Endothelial cell of umbilical vein (primary cell): ENCODE measurements at regions not wholly inside any gene's neighbourhood (a gene's known extent, or its start where the extent isn't known, plus 50 kb on each side); places are given as distances from the start of the nearest gene placed in this dataset.
A peak's percentile ranks its signal among the peaks of the same experiment; 100 is the strongest.

Experiments
- BruUV-seq: library from RNA; stranded (reverse); fragments of 400-500 nt; replicated peaks from 2 replicates; lab custom pipeline; 2021; lab: Mats Ljungman, UMichigan
- CTCF ChIA-PET: fragments of 300-600, 350-600 bp; sonication (Branson Sonifier 250); formaldehyde crosslinking; loops from one replicate; lab custom pipeline; 2021; ENCODE audit warnings: antibody characterized with exemption, inconsistent platforms; lab: Charles Lee
- POLR2A ChIA-PET: fragments of 300-600, 350-600 bp; sonication (Branson Sonifier 250); formaldehyde crosslinking; loops from one replicate; lab custom pipeline; 2021; ENCODE audit warnings: antibody characterized with exemption, inconsistent platforms; lab: Charles Lee
- DNase-seq: peaks from one replicate; pipeline ENCODE4 v3.0.0-alpha.2; 2011; ENCODE audit warnings: low read depth, low spot score
- FAIRE-seq: peaks from 2 replicates; lab custom pipeline; 2011; peaks lifted over from hg19 to GRCh38; lab: Jason Lieb, UNC
- H2AFZ ChIP-seq: 2 replicates; pipeline ENCODE4 v1.6.0; 2012; ENCODE audit warnings: low read depth, low read length, control low read depth, inconsistent platforms
- H3K27ac ChIP-seq: 2 replicates; pipeline ENCODE4 v1.5.1; 2011; ENCODE audit warnings: low read depth, mild to moderate bottlenecking, control low read depth, low read length, moderate library complexity; ENCODE audit not compliant: insufficient read depth
- H3K27me3 ChIP-seq, 2 experiments: 2 replicates each; pipeline versions ENCODE4 v1.6.0 to v1.6.1; 2011; ENCODE audit warnings: low read length in 2 of 2, mixed read lengths in 1 of 2; ENCODE audit not compliant: control insufficient read depth in 2 of 2, insufficient read depth in 2 of 2
- H3K36me3 ChIP-seq, 2 experiments: 2 replicates in 1 of 2; 3 replicates in 1 of 2; pipeline ENCODE4 v1.5.1; 2011; ENCODE audit warnings: low read length in 2 of 2, mild to moderate bottlenecking in 1 of 2, moderate library complexity in 1 of 2; ENCODE audit not compliant: control insufficient read depth in 2 of 2, insufficient read depth in 2 of 2; ENCODE audit errors: extremely low read depth in 1 of 2
- H3K4me1 ChIP-seq: 3 replicates; pipeline ENCODE4 v1.5.1; 2011; ENCODE audit warnings: mild to moderate bottlenecking, low read length; ENCODE audit not compliant: control insufficient read depth, insufficient read depth; ENCODE audit errors: extremely low read depth
- H3K4me2 ChIP-seq: 2 replicates; pipeline ENCODE4 v1.6.1; 2011; ENCODE audit warnings: low read length, control low read depth, mixed read lengths; ENCODE audit not compliant: insufficient read depth
- H3K4me3 ChIP-seq, 3 experiments: fragments of 200-600 bp in 1 of 3; sonication (generic), shearing (Covaris generic) in 1 of 3; replicated peaks in 1 of 3; 2 replicates each; pipeline ENCODE4 v1.5.1; 2011 to 2016; ENCODE audit warnings: control low read depth in 3 of 3, low read length in 3 of 3, mild to moderate bottlenecking in 2 of 3, inconsistent platforms in 1 of 3, low read depth in 1 of 3, moderate library complexity in 1 of 3; ENCODE audit not compliant: insufficient read depth in 1 of 3
- H3K79me2 ChIP-seq: 2 replicates; pipeline ENCODE4 v1.6.0; 2012; ENCODE audit warnings: low read length, inconsistent platforms; ENCODE audit not compliant: control insufficient read depth, insufficient read depth
- H3K9ac ChIP-seq: replicated peaks from 2 replicates; pipeline ENCODE3; 2011; ENCODE audit warnings: low read length, control low read depth; ENCODE audit not compliant: insufficient read depth; ENCODE audit errors: extremely low read depth
- H3K9me1 ChIP-seq: replicated peaks from 3 replicates; pipeline ENCODE4 v1.6.0; 2011; ENCODE audit warnings: mild to moderate bottlenecking, low read length; ENCODE audit not compliant: control insufficient read depth, insufficient read depth; ENCODE audit errors: extremely low read depth
- H3K9me3 ChIP-seq: replicated peaks from 2 replicates; pipeline ENCODE4 v1.5.1; 2012; ENCODE audit warnings: low read length, inconsistent platforms; ENCODE audit not compliant: control insufficient read depth, insufficient read depth
- H4K20me1 ChIP-seq: replicated peaks from 2 replicates; pipeline ENCODE3; 2011; ENCODE audit warnings: mild to moderate bottlenecking, low read length; ENCODE audit not compliant: control insufficient read depth, insufficient read depth; ENCODE audit errors: extremely low read depth
- EZH2 ChIP-seq: IDR thresholded peaks from 2 replicates; pipeline ENCODE4 v1.6.1; 2012; ENCODE audit warnings: borderline replicate concordance, low read depth, mild to moderate bottlenecking, moderate library complexity, low read length, inconsistent platforms; ENCODE audit not compliant: severe bottlenecking
- FOS ChIP-seq: IDR thresholded peaks from 2 replicates; pipeline ENCODE4 v1.6.1; 2011; ENCODE audit warnings: mild to moderate bottlenecking, low read length, moderate library complexity, borderline replicate concordance; ENCODE audit not compliant: insufficient read depth
- GATA2 ChIP-seq: IDR thresholded peaks from 2 replicates; pipeline ENCODE4 v1.7.0; 2011; ENCODE audit warnings: low read depth, mild to moderate bottlenecking, moderate library complexity, mixed read lengths, low read length; ENCODE audit not compliant: insufficient read length, insufficient read depth
- MAX ChIP-seq: IDR thresholded peaks from 2 replicates; pipeline ENCODE4 v1.6.1; 2011; ENCODE audit not compliant: insufficient read depth, insufficient read length
- POLR2A ChIP-seq: IDR thresholded peaks from 2 replicates; pipeline ENCODE4 v1.6.1; 2012; ENCODE audit warnings: low read depth, mild to moderate bottlenecking, control low read depth, low read length
- POLR2AphosphoS5 ChIP-seq: IDR thresholded peaks from 2 replicates; pipeline ENCODE4 v1.6.1; 2012; ENCODE audit warnings: low read depth, mild to moderate bottlenecking, control low read depth, low read length, moderate library complexity; ENCODE audit not compliant: insufficient read depth
- dilution Hi-C: fragments of 300-500 bp; cut with MboI; formaldehyde crosslinking; loops from one replicate; pipeline ENCODE4 v1.15.0; 2019; ENCODE audit warnings: low sequenced_read_pairs; ENCODE audit not compliant: extremely low pct_ligation_motif_present
- intact Hi-C: fragments of 100-400 bp; cut with micrococcal nuclease; formaldehyde crosslinking; loops from one replicate; pipeline ENCODE4 v1.10.0; 2022

DNA sequence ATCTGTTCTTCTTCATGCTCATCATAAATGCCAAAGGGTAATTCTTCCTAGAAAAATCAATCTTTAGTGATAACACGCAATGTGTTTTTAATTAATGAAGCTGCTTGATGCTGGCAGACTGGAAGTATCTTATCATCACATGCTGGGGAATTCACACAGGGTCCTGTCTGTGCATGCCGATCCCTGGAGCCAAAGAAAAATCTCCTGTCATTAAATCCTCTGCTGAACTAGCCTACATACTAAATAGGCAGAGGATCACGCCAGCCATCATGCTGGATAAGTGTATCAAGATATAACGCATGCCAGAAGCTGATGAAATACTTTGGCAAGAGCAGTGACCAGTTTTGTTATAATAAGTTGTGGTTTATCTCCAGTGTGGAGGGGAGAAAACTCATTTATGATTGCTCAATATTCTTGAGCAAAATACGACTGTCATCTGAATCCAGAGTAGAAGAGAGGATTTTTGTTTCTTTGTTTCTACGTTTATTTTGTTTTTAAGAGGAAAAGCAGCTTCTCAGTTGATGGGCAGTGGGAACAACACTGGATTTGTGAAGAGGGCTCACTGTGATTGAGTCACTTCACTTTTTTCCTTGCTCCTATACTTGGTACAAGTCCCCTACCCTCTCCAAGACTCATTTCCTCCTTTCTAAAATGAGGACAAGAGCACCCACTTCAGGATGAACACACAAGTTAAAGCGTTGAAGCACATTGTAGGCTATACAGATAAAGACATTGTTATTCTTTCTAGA, 649.1 kb downstream of the TNS3 start:
- dilution Hi-C loops (no loop called here), intact Hi-C loops (loop anchor here (1.0 to 5.0 kb wide), 2 partner anchors 157 to 171 kb away; no protein-coding TSS in a partner anchor)
- Histone ChIP-seq H3K9me1 (no peaks in the 10 kb centered on the region), H3K36me3 (no peaks in the 10 kb centered on the region), H2AFZ (no peak overlapping the region), H3K27ac (no peak overlapping the region), H3K4me1 (peaks cover 8% of the 10 kb centered on the region), H3K9me3 (no peaks in the 10 kb centered on the region), H4K20me1 (no peaks in the 10 kb centered on the region), H3K4me3 (no peak overlapping the region), H3K4me2 (no peak overlapping the region), H3K79me2 (no peaks in the 10 kb centered on the region), H3K27me3 (no peaks in the 10 kb centered on the region), H3K9ac (no peak overlapping the region)
- peak; percentile 34 for DNase-seq
- BruUV-seq, result no TSS peak
- ChIA-PET POLR2A (no interaction called here), CTCF (interaction anchor here (1.0 to 1.9 kb wide), 5 partner anchors 11 to 156 kb away, joined by 3 to 5 read pairs (median 3); no protein-coding TSS in a partner anchor)
- FAIRE-seq, result no peak
- no peak for TF ChIP-seq EZH2
- TF ChIP-seq POLR2AphosphoS5, result no peak
- no peak for TF ChIP-seq GATA2
- TF ChIP-seq POLR2A, result no peak

DNA sequence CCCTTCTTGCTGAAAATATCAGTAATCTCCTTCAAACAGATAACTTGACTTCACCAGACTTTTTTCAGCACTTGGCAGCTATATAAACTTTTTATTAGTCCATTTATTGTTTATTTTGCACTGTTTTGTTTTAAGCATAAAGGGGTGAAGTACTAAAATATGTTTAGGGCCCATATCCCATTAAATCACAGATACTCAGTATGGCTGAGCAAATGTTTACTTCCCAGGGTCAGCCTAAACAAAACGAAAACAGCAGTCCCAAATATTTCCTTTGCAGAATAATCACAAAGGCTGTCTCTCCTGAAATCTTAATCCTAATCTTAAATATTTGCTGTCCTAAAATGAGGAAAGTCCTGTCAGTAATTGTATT, 649.6 kb downstream of the TNS3 start:
- Histone ChIP-seq H4K20me1 (no peaks in the 10 kb centered on the region), H3K79me2 (no peaks in the 10 kb centered on the region), H3K9ac (no peak overlapping the region), H3K36me3 (no peaks in the 10 kb centered on the region), H3K27ac (no peak overlapping the region), H3K9me1 (no peaks in the 10 kb centered on the region), H3K4me2 (no peak overlapping the region), H2AFZ (no peak overlapping the region), H3K27me3 (no peaks in the 10 kb centered on the region), H3K4me1 (peaks cover 8% of the 10 kb centered on the region), H3K4me3 (no peak overlapping the region), H3K9me3 (no peaks in the 10 kb centered on the region)
- FAIRE-seq (no peak), DNase-seq (no peak)
- intact Hi-C loops (loop anchor here (5.0 kb wide), 1 partner anchor 170 kb away; no protein-coding TSS in a partner anchor), dilution Hi-C loops (no loop called here)
- TF ChIP-seq MAX, result no peak
- TF ChIP-seq FOS, result no peak
- TF ChIP-seq GATA2, result no peak
- ChIA-PET POLR2A (no interaction called here), CTCF (interaction anchor here (1.0 to 1.9 kb wide), 4 partner anchors 11 to 60 kb away, joined by 3 to 5 read pairs (median 3); no protein-coding TSS in a partner anchor)
- BruUV-seq, result no TSS peak
